Panc1 (cell line): ENCODE measurements at regions not wholly inside any gene's neighbourhood (a gene's known extent, or its start where the extent isn't known, plus 50 kb on each side); places are given as distances from the start of the nearest gene placed in this dataset.

ENCODE experiments used
- ATAC-seq: fragments of 200-7000 bp; cut with Tn5 transposase; 2 replicates; pipeline ENCODE4 v1.9.1; 2020; ENCODE audit warnings: mild to moderate bottlenecking, moderate library complexity
- BruUV-seq: library from RNA; stranded (reverse); fragments of 400-500 nt; replicated peaks from 2 replicates; lab custom pipeline; 2021; lab: Mats Ljungman, UMichigan
- CTCF ChIA-PET: fragments of 300-600 bp; sonication (Branson Sonifier 250); formaldehyde crosslinking; loops from one replicate; lab custom pipeline; 2022; ENCODE audit warnings: antibody characterized with exemption; lab: Charles Lee
- POLR2A ChIA-PET: fragments of 300-600 bp; sonication (Branson Sonifier 250); formaldehyde crosslinking; loops from one replicate; lab custom pipeline; 2022; ENCODE audit warnings: antibody characterized with exemption; lab: Charles Lee
- DNase-seq: peaks from one replicate; pipeline ENCODE4 v3.0.0-alpha.2; 2010; ENCODE audit warnings: low read depth, low spot score
- H3K27ac ChIP-seq: 2 replicates; pipeline ENCODE4 v1.5.1; 2011; ENCODE audit warnings: mild to moderate bottlenecking, low read length, inconsistent platforms
- H3K27me3 ChIP-seq: fragments of 200-500 bp; sonication (Bioruptor generic); 2 replicates; pipeline ENCODE4 v1.6.0; 2014; ENCODE audit warnings: low read length, inconsistent platforms; ENCODE audit not compliant: control insufficient read depth, insufficient read depth
- H3K36me3 ChIP-seq: fragments of 200-500 bp; sonication (Bioruptor generic); 2 replicates; pipeline ENCODE4 v1.5.1; 2014; ENCODE audit warnings: inconsistent platforms, mild to moderate bottlenecking, low read length, moderate library complexity; ENCODE audit not compliant: control insufficient read depth, insufficient read depth
- H3K4me1 ChIP-seq: 2 replicates; pipeline ENCODE4 v1.5.1; 2011; ENCODE audit warnings: inconsistent platforms, mild to moderate bottlenecking, low read length, moderate library complexity; ENCODE audit not compliant: control insufficient read depth, insufficient read depth
- H3K4me3 ChIP-seq, 2 experiments: 2 replicates each; pipeline ENCODE4 v1.5.1; 2011 to 2012; ENCODE audit warnings: low read depth in 2 of 2, low read length in 2 of 2, mild to moderate bottlenecking in 2 of 2, inconsistent platforms in 1 of 2, moderate library complexity in 1 of 2
- H3K9me3 ChIP-seq: fragments of 200-500 bp; sonication (Bioruptor generic); 2 replicates; pipeline ENCODE4 v1.5.1; 2014; ENCODE audit warnings: low read depth, mild to moderate bottlenecking, inconsistent platforms, low read length, moderate library complexity; ENCODE audit not compliant: control insufficient read depth, insufficient read depth
- POLR2AphosphoS5 ChIP-seq: IDR thresholded peaks from 2 replicates; pipeline ENCODE4 v1.6.1; 2012; ENCODE audit warnings: mild to moderate bottlenecking, low read depth, low read length, moderate library complexity
- SIN3A ChIP-seq: IDR thresholded peaks from 2 replicates; pipeline ENCODE4 v1.6.1; 2012; ENCODE audit warnings: low read depth, mild to moderate bottlenecking, low read length, moderate library complexity, borderline replicate concordance; ENCODE audit not compliant: insufficient read depth
- TCF7L2 ChIP-seq: IDR thresholded peaks from 2 replicates; pipeline ENCODE4 v1.6.1; 2011; ENCODE audit warnings: mild to moderate bottlenecking, low read depth, low read length, inconsistent platforms
- in situ Hi-C: cut with HindIII; loops from 2 replicates; pipeline ENCODE4 v1.10.0; 2016; ENCODE audit warnings: low sequenced_read_pairs, low pct_unique_long_range_greater_than_20kb
- intact Hi-C: fragments of 100-400 bp; cut with micrococcal nuclease; formaldehyde crosslinking; loops from one replicate; pipeline ENCODE4 v1.10.0; 2022; ENCODE audit not compliant: unreplicated experiment
- TF ChIP-seq, protein P1 (sequence below): fragments of 450-650 bp; IDR thresholded peaks from 2 replicates; pipeline ENCODE4 v1.5.1; 2017; ENCODE audit warnings: mild to moderate bottlenecking
- TF ChIP-seq, protein P2 (sequence below), 2 experiments: IDR thresholded peaks; 2 replicates each; pipeline ENCODE4 v1.6.1; 2011 to 2012; ENCODE audit warnings: low read depth in 2 of 2, control low read depth in 1 of 2, low read length in 1 of 2, mild to moderate bottlenecking in 1 of 2, moderate library complexity in 1 of 2; ENCODE audit not compliant: insufficient read depth in 1 of 2

DNA sequence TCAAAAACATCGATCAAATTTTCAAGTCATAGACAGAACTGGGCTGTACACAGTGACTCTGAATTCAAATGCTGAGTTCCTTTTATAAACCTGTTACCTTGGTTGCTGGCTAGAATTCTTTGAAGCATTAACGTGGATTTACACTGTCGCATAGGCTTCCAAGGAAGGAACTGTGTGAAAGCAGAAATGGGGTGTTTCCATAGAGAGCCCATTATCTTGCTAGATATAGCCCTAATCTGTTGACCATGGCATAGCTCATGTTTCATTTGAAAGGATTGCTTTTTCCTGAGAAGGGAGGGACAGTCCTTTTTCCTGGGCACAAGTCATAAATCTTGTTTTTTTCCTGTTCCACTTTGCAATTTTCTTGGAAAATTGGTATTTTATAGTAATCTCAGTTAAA lies 73.8 kb upstream of the NEUROD1 start:
- ChIA-PET CTCF (no interaction called here), POLR2A (no interaction called here)
- in situ Hi-C loops (loop anchor here (10.0 to 25.0 kb wide), 2 partner anchors 141 to 333 kb away; partner anchors contain the start of gene ITPRID2), intact Hi-C loops (no loop called here)
- Histone ChIP-seq H3K4me3 (no peak overlapping the region), H3K27ac (no peak overlapping the region; the same call in 1 of the 2 replicates), H3K9me3 (peaks cover 4% of the 10 kb centered on the region; the same call in 1 of the 2 replicates), H3K27me3 (no peaks in the 10 kb centered on the region), H3K4me1 (no peaks in the 10 kb centered on the region; the same call in 1 of the 2 replicates), H3K36me3 (no peaks in the 10 kb centered on the region)
- TF ChIP-seq SIN3A (no peak), POLR2AphosphoS5 (no peak), TCF7L2 (no peak)
- TF ChIP-seq, protein P1, sequence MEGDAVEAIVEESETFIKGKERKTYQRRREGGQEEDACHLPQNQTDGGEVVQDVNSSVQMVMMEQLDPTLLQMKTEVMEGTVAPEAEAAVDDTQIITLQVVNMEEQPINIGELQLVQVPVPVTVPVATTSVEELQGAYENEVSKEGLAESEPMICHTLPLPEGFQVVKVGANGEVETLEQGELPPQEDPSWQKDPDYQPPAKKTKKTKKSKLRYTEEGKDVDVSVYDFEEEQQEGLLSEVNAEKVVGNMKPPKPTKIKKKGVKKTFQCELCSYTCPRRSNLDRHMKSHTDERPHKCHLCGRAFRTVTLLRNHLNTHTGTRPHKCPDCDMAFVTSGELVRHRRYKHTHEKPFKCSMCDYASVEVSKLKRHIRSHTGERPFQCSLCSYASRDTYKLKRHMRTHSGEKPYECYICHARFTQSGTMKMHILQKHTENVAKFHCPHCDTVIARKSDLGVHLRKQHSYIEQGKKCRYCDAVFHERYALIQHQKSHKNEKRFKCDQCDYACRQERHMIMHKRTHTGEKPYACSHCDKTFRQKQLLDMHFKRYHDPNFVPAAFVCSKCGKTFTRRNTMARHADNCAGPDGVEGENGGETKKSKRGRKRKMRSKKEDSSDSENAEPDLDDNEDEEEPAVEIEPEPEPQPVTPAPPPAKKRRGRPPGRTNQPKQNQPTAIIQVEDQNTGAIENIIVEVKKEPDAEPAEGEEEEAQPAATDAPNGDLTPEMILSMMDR = no peak
- TF ChIP-seq, protein P2, sequence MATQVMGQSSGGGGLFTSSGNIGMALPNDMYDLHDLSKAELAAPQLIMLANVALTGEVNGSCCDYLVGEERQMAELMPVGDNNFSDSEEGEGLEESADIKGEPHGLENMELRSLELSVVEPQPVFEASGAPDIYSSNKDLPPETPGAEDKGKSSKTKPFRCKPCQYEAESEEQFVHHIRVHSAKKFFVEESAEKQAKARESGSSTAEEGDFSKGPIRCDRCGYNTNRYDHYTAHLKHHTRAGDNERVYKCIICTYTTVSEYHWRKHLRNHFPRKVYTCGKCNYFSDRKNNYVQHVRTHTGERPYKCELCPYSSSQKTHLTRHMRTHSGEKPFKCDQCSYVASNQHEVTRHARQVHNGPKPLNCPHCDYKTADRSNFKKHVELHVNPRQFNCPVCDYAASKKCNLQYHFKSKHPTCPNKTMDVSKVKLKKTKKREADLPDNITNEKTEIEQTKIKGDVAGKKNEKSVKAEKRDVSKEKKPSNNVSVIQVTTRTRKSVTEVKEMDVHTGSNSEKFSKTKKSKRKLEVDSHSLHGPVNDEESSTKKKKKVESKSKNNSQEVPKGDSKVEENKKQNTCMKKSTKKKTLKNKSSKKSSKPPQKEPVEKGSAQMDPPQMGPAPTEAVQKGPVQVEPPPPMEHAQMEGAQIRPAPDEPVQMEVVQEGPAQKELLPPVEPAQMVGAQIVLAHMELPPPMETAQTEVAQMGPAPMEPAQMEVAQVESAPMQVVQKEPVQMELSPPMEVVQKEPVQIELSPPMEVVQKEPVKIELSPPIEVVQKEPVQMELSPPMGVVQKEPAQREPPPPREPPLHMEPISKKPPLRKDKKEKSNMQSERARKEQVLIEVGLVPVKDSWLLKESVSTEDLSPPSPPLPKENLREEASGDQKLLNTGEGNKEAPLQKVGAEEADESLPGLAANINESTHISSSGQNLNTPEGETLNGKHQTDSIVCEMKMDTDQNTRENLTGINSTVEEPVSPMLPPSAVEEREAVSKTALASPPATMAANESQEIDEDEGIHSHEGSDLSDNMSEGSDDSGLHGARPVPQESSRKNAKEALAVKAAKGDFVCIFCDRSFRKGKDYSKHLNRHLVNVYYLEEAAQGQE (IDR thresholded peaks at IDR 0.05; ENCODE audit: insufficient read depth in 1 of 2, low read depth in 2 of 2, low read length in 1 of 2) = no peak
- DNase-seq (no peak), ATAC-seq (no peak)
- BruUV-seq = no TSS peak

DNA sequence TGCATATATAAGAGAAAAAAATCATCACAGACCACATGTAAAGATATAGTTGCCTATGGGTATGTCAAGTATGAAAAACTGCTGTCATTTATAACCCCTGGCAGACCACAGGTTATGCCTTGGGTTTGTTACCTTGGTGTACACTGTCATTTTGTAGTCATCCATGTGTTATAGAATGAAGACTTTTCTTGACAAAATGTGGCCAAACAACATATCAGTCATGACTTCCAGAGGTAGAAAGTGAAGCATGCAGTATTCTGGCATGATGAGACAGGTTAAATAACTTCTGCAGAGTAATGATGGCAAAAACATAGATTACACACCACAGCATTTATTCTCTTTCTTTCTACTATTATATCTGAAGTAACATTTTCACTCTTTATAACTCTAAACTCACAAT lies 74.9 kb upstream of the NEUROD1 start:
- in situ Hi-C loops (loop anchor here (10.0 to 25.0 kb wide), 2 partner anchors 140 to 332 kb away; partner anchors contain the start of gene ITPRID2), intact Hi-C loops (no loop called here)
- Histone ChIP-seq H3K27me3 (no peaks in the 10 kb centered on the region), H3K9me3 (peaks cover 4% of the 10 kb centered on the region; the same call in 1 of the 2 replicates), H3K4me1 (no peaks in the 10 kb centered on the region; the same call in 1 of the 2 replicates), H3K4me3 (no peak overlapping the region), H3K36me3 (no peaks in the 10 kb centered on the region), H3K27ac (no peak overlapping the region)
- ATAC-seq (no peak), DNase-seq (no peak)
- no TSS peak for BruUV-seq
- ChIA-PET POLR2A (no interaction called here), CTCF (no interaction called here)
- TF ChIP-seq, protein P1 = no peak
- no peak for TF ChIP-seq POLR2AphosphoS5
- no peak for TF ChIP-seq SIN3A
